Kidney (tissue), 13 donors: ENCODE measurements at regions not wholly inside any gene's neighbourhood (a gene's known extent, or its start where the extent isn't known, plus 50 kb on each side); places are given as distances from the start of the nearest gene placed in this dataset.

Experiments used
- DNase-seq, 5 donors: peaks; one replicate each; pipeline ENCODE4 v3.0.0-alpha.2; 2013 to 2020
- FAIRE-seq: peaks from 2 replicates; lab custom pipeline; 2012; peaks lifted over from hg19 to GRCh38; lab: Jason Lieb, UNC
- H3K27ac ChIP-seq, 2 donors: one replicate each; pipeline ENCODE4 v1.7.0; 2013; ENCODE audit warnings: low read depth in 2 of 2, low read length in 2 of 2, inconsistent platforms in 1 of 2
- H3K27me3 ChIP-seq: one replicate; pipeline ENCODE4 v1.7.1; 2013; ENCODE audit warnings: low read length, inconsistent platforms; ENCODE audit not compliant: control insufficient read depth, insufficient read depth
- H3K36me3 ChIP-seq, 3 donors: one replicate each; pipeline versions ENCODE4 v1.7.0 to v1.7.1; 2013; ENCODE audit warnings: low read length in 3 of 3, control low read depth in 1 of 3, inconsistent platforms in 1 of 3; ENCODE audit not compliant: insufficient read depth in 3 of 3, control insufficient read depth in 2 of 3
- H3K4me1 ChIP-seq, 3 donors: one replicate each; pipeline versions ENCODE4 v1.7.0 to v1.7.1; 2013; ENCODE audit warnings: low read length in 3 of 3, inconsistent platforms in 1 of 3, low read depth in 1 of 3; ENCODE audit not compliant: control insufficient read depth in 2 of 3, insufficient read depth in 2 of 3
- H3K4me3 ChIP-seq, 3 donors: one replicate each; pipeline versions ENCODE4 v1.7.0 to v1.8.1; 2013; ENCODE audit warnings: low read length in 3 of 3, control low read depth in 1 of 3, inconsistent platforms in 1 of 3
- H3K9ac ChIP-seq, 3 donors: one replicate each; pipeline versions ENCODE4 v1.7.0 to v1.7.1; 2013; ENCODE audit warnings: low read length in 3 of 3, control low read depth in 1 of 3, inconsistent platforms in 1 of 3
- H3K9me3 ChIP-seq, 3 donors: one replicate each; pipeline versions ENCODE4 v1.7.0 to v1.7.1; 2013; ENCODE audit warnings: low read length in 3 of 3, control low read depth in 1 of 3, inconsistent platforms in 1 of 3; ENCODE audit not compliant: control insufficient read depth in 2 of 3, insufficient read depth in 1 of 3
- CTCF ChIP-seq: IDR thresholded peaks from 3 replicates; pipeline ENCODE4 v1.5.1; 2012; ENCODE audit warnings: mild to moderate bottlenecking, moderate library complexity, borderline replicate concordance; ENCODE audit not compliant: insufficient read depth; ENCODE audit errors: extremely low read depth
- intact Hi-C: fragments of 100-400 bp; cut with DNase I; formaldehyde crosslinking; loops from one replicate; pipeline ENCODE4 v1.11.1; 2022
- donor health status: control.
- donor health status: control.
- donor health status: control.
- donor health status: control.
- donor health status: control.
- donor health status: DM: yes; HTN: yes; CAD: no.
- donor health status: Normal renal cell carcinoma (clear cell type).

GRCh38 chr2:75333646-75334045 is 134.3 kb upstream of the TACR1 start:
- intact Hi-C loops: no loop called here
- H3K9me3 ChIP-seq: no peaks in the 10 kb centered on the region
- no peak for FAIRE-seq

GRCh38 chr2:75328156-75328555 is 128.8 kb upstream of the TACR1 start:
- TF ChIP-seq CTCF: no peak
- no peak overlapping the region for H3K9ac ChIP-seq
- H3K27ac ChIP-seq: no peak overlapping the region
- intact Hi-C loops: no loop called here
- H3K4me1 ChIP-seq: no peaks in the 10 kb centered on the region
- H3K27me3 ChIP-seq: no peaks in the 10 kb centered on the region
- DNase-seq: no peak
- no peak for FAIRE-seq
- H3K4me3 ChIP-seq: no peak overlapping the region
- H3K9me3 ChIP-seq: no peaks in the 10 kb centered on the region
- no peaks in the 10 kb centered on the region for H3K36me3 ChIP-seq

More at GRCh38 chr2:75333646-75334045, 134.3 kb upstream of the TACR1 start:
- no peak for TF ChIP-seq CTCF
- no peak overlapping the region for H3K4me3 ChIP-seq
- no peaks in the 10 kb centered on the region for H3K4me1 ChIP-seq
- no peak for DNase-seq
- no peaks in the 10 kb centered on the region for H3K36me3 ChIP-seq
- no peak overlapping the region for H3K27ac ChIP-seq
- H3K9ac ChIP-seq: no peak overlapping the region
- no peaks in the 10 kb centered on the region for H3K27me3 ChIP-seq

- TF ChIP-seq CTCF: no peak
- intact Hi-C loops: no loop called here
Measured at GRCh38 chr2:75327334-75327733, 128.0 kb upstream of the TACR1 start.

GRCh38 chr2:75326645-75327044 is 127.3 kb upstream of the TACR1 start:
- Histone ChIP-seq H3K27me3 (no peaks in the 10 kb centered on the region), H3K36me3 (no peaks in the 10 kb centered on the region), H3K4me1 (no peaks in the 10 kb centered on the region), H3K9me3 (no peaks in the 10 kb centered on the region), H3K27ac (no peak overlapping the region), H3K4me3 (no peak overlapping the region), H3K9ac (no peak overlapping the region)
- TF ChIP-seq CTCF: no peak
- no peak for DNase-seq
- no peak for FAIRE-seq
- intact Hi-C loops: no loop called here

More at GRCh38 chr2:75327334-75327733, 128.0 kb upstream of the TACR1 start:
- Histone ChIP-seq H3K36me3 (no peaks in the 10 kb centered on the region), H3K27ac (no peak overlapping the region), H3K27me3 (no peaks in the 10 kb centered on the region), H3K4me3 (no peak overlapping the region), H3K9ac (no peak overlapping the region), H3K4me1 (no peaks in the 10 kb centered on the region), H3K9me3 (no peaks in the 10 kb centered on the region)
- DNase-seq (no peak), FAIRE-seq (no peak)
